Islet precursor cell (in vitro differentiated cells): ENCODE measurements at regions not wholly inside any gene's neighbourhood (a gene's known extent, or its start where the extent isn't known, plus 50 kb on each side); places are given as distances from the start of the nearest gene placed in this dataset.
"Not testable (repeated sequence)": the region's sequence is repeated elsewhere in the genome, so short reads cannot be mapped to it uniquely, and the experiment has no call there.

Experiments
- DNase-seq: peaks from one replicate; pipeline ENCODE4 v3.0.0-alpha.2; 2018

- DNase-seq = no peak
Measured at GRCh38 chr7:145916776-145917175, 199.8 kb upstream of the CNTNAP2 start.

DNA sequence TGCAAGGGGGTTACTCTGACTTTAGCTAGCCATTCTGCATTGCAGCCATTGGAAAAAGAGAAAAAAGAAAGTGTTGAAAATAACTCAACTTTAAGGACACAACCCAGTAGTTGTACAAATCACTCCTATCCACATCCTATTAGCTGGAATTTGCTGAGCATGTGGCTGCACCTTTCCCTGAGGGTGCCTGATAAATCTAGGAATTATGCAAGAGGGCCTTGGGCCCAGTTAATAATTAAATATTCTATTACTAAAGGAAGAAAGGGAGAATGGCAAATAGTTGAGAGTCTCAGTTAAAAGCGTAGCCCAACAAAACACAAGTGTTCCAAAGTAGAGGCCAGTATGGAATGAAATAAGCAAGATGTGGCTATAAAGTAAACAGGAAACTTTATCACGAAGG is 200.9 kb upstream of the CNTNAP2 start:
- no peak for DNase-seq

DNA sequence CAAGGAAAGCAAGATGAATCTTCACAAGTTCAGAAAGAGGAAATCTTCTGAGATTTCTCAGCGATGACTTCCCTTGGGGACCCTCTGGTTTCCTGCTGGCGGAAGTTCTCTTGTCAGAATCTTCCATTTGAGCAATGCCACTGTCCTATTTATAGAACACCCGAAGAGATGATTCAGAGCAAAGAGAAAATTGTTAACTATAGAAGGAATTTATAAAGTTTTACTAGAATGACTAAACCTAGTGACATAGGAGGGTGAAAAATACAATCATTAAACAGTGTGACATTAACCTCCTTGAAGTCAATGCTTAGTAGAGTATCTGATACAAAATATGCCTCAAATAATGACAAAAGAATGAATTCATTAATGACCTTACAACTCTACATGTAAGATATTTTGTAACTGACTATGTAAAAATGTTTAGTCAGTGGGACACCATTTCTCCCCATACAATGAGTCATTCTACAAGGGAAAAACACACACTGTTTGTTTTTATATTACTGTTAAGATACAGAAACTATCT is 206.5 kb upstream of the CNTNAP2 start:
- DNase-seq = no peak

GRCh38 chr7:145903658-145904057 is 212.9 kb upstream of the CNTNAP2 start:
- no peak for DNase-seq

DNA sequence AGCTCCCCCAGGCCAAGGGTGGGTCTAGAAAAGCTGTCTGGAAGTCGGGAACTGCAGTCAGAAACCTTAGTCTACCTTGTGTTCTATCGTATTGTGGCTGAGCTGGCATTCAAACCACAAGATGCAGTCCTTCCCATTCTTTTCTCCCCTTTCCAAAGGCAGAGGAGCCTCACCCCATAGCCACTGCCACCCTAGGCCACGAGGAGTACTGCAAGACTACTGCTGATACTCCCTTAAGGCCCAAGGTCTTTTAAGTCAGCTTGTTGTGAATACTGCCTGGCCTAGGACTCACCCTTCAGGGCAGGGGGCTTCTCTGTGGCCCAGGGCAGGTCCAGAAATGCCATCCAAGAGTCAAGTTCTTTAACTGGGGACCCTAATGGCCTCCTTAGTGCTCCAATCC is 214.5 kb upstream of the CNTNAP2 start:
- peak; percentile 60 for DNase-seq

DNA sequence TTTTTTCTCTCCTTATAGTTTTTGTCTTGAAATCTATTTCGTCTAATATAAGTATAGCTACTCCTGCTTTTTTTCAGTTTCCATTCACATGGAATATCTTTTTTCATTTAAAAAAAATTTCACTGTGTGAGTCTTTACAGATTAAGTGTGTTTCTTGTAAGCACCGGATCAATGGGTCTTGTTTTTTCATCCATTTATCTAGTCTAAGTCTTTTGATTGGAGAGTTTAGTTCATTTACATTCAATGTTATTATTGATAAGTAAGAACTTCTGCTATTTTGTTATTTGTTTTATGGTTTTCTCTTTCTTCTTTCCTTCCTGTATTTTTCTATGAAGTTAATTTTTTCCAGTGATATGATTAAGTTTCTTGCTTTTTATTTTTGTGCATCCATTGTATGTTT is 216.7 kb upstream of the CNTNAP2 start:
- DNase-seq = no peak

DNA sequence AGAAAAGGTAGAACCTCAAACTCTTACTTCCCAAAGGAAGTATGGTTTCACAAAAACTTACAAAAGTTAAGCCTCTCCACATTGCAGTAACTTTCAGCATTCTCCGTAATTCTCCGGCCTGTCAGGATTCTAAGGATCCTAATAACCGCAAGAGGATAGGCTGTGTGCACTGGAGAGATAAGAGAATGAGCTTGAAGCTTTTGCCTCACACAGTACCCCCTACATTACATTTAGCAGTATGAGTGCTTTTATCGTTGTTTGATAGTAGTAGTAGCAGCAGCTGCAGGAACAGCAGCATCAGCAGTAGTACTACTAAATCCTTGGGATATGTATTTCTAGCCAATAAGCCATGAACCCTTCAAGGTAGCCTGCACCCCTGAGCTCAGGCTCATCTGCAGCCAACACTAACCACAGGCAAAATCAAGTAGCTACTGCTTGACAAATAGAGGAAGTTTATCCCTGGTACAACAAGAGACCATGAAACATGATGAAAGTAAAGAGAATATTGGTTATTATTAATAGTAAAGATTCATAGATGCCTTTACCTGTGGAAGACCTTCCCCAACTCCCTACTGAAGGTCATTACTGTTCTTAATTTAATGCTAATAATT is 222.6 kb upstream of the CNTNAP2 start:
- DNase-seq = no peak

GRCh38 chr7:145884716-145885514 is 231.7 kb upstream of the CNTNAP2 start:
- DNase-seq = no peak

DNA sequence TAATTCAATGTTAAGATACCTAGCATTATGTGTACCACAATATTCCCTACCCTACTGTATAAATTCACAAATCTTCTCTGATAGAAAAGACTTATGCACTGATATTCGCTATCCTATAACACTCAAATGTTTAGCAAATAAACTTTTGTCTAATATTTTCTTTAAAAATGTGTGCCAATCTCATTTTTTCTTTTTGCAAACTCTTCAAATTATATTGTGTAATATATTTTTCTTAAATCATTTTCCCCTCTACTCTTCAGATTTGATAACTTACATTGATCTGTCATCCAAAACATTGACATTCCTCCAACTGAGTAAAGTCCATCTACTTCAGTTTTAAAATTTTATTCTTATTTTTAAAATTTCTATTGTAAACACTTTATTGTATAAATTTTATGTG is 240.2 kb upstream of the CNTNAP2 start:
- no peak for DNase-seq

- DNase-seq = no peak
Measured at GRCh38 chr7:145875267-145875666, 241.3 kb upstream of the CNTNAP2 start.

DNA sequence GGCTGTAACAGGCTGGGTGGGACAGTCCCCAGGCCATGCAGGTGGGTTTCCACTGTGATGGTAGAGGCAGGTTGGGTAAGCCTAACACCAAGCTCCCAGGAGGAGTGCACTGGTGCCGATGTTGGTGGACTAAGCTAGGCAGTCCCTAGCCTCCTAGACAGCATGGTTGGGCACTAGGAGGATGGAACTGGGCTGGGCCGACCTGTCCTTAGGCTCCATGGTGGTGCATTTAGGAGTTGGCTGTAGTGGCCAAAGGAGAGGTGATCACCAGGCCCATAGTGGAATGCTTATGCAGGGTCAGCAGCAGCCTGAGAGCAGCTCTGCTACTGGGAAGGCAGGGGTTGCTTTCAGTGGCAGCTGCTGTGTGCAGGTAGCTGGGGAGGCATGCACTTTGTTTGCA is 247.7 kb upstream of the CNTNAP2 start:
- no peak for DNase-seq

DNA sequence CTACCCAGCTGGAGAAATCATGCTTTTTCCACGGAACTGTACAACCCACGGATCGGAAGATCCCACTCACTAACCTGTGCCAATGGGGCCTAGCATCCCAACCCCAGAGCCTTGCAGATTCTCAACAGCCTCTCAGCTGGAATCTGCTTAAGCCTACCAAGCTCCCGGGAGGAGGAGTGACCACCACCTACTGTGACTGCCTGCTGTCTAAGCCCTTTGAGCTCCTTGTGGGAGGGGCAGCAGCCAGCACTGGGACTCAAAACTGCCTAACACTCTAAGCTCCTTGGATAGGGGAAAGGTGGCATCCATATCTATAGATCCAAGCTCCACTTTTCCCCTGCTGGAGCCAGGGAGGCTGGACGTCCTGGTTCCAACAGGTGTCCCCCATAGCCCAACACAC is 254.4 kb upstream of the CNTNAP2 start:
- no peak for DNase-seq

GRCh38 chr7:145860809-145861208 is 255.8 kb upstream of the CNTNAP2 start:
- no peak for DNase-seq

GRCh38 chr7:145850636-145851035 is 266.0 kb upstream of the CNTNAP2 start:
- DNase-seq = no peak

DNA sequence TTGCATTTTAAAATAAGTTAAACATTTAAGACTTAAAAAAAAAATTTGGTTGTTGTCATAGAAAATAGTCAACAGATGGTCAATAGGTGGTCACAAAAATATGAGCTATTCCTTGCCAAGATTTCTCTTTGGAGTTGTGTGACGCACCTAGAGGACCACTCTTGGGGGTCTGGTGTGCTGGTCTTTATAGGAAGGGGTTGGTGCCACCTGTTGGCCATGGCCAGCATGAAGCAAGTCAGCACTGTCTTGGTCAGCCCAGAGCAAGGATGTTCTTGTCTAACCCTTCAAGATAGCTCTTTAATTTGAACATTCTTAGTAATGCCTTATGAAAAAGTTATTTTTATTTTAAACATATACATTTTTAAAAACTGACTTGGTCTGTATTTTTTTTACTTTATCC is 267.9 kb upstream of the CNTNAP2 start:
- DNase-seq = peak; percentile 75

DNA sequence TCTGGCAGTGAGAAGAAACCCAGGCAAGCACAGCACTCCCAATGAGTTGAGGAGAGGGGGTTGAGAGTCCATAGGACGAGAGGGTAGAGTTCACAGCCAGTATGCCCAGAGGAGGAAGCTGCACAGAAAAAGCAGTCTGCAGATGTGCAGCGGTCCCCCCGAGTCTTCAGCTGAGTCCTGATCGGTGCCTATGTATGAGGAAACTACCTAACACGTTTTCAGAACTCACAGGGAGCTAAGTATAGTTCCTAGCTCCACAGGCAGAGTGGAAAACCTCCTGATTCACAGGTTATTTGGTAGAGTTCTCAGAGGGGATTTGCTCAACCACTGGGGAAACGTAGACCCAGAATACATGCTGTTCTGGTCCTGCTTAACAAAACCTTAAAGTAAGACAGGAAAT is 271.3 kb upstream of the CNTNAP2 start:
- no peak for DNase-seq

DNA sequence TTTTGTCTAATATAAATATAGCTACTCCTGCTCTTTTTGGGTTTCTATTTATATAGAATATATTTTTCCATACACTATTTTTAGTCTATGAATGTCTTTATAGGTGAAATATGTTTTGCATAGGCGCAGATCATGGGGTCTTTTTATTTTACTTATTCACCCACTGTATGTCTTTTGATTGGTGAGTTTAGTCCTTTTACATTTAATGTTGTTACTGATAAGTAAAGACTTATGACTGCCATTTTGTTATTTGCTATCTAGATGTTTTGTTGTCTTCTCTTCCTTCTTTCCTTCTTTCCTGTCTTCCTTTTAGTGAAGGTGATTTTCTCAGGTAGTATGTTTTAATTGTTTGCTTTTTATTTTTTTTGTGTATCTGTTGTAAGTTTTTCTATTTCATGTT is 276.8 kb upstream of the CNTNAP2 start:
- no peak for DNase-seq

- no peak for DNase-seq
Measured at GRCh38 chr7:145831616-145832206, 284.9 kb upstream of the CNTNAP2 start.

DNA sequence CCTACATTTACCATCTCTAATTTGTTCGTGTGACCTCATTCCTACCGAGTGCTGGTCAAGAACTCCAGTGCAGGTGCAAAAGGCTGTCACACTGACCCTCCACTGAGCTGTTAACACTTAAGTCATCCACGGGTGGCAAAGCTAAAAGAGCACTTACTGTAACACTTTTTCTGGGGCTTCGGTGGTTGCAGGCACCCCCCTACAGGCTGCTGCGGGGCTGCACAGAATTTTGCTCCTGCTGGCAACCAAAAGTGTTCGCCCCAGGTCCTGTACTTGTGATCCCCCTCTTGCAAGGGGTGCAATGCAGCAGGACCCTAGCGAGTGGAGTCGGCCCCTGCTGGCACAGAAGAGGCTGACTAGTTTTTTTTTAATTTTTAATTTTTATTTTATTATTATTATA is 298.9 kb upstream of the CNTNAP2 start:
- no peak for DNase-seq

GRCh38 chr7:145812218-145812617 is 304.4 kb upstream of the CNTNAP2 start:
- DNase-seq = no peak

GRCh38 chr7:145805496-145805895 is 311.1 kb upstream of the CNTNAP2 start:
- not testable (repeated sequence) for DNase-seq

- no peak for DNase-seq
Measured at GRCh38 chr7:145797507-145797906, 319.1 kb upstream of the CNTNAP2 start.

GRCh38 chr7:145795132-145795531 is 321.5 kb upstream of the CNTNAP2 start:
- DNase-seq = no peak
